DMS53 treated with DMSO at 0.1 percent for 48 hours (cell line): ENCODE measurements at regions not wholly inside any gene's neighbourhood (a gene's known extent, or its start where the extent isn't known, plus 50 kb on each side); places are given as distances from the start of the nearest gene placed in this dataset.
A peak's percentile ranks its signal among the peaks of the same experiment; 100 is the strongest.
"Not testable (repeated sequence)": the region's sequence is repeated elsewhere in the genome, so short reads cannot be mapped to it uniquely, and the experiment has no call there.

Source experiments
- DNase-seq: peaks from one replicate; lab custom pipeline; 2025; ENCODE audit not compliant: unreplicated experiment; lab: John Stamatoyannopoulos, UW

DNA sequence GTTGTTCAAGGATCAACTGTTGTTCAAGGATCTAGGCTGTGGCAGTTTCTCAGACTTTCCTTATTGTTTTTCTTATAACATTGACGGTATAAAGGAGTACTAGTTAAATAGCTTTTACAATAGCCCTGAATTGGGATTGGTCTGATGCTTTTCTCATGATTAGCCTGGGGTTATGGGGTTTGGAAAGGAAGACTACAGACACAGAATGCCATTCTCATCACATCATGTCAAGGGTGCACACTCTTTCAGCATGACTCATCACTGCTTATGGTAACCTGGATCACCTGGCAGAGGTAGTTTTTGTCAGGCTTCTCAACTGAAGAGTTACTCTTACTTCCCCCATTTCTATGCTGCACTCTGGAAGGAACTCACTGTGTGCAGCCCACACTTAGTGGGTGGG, 194.2 kb upstream of the NPSR1 start:
- peak; percentile 81 for DNase-seq

DNA sequence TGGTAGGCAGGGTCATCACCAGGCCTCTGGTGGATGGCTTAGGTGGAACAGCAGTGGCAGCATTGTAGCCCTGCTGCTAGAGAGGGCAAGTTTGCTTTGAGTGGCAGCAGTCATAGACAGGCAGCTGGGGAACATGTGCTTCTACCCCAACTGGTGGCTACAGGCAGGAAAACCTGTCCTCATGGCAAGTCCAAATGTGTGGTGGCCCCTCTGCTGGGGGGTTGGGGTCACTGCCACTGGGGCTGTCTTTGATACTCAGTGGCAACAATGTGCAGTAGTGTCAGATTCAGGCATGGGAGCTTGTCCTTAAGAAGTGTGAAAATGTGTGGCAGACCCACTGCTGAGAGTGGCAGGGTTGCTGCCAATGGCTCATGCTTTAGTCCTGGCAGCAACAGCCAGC, 186.2 kb upstream of the NPSR1 start:
- no peak for DNase-seq

DNA sequence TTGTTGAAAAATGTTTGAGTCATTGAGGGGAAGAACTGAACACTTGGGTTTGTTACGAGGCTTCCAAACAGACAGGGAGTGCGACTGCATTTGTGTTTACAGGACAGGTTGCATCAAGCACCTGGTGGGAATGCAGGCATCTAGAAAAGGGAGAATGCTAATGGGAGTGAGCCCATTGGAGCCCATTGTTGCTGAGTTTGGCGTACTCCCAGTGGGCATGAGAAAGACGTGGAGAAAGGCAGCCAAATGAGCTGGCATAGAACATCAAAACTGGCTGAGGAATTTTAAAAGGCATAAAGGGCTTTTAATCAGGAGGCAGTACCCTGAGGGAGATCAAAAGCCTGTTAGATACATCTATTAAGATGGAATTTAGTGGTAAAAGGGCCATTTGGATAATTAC, 171.6 kb upstream of the NPSR1 start:
- DNase-seq: no peak

DNA sequence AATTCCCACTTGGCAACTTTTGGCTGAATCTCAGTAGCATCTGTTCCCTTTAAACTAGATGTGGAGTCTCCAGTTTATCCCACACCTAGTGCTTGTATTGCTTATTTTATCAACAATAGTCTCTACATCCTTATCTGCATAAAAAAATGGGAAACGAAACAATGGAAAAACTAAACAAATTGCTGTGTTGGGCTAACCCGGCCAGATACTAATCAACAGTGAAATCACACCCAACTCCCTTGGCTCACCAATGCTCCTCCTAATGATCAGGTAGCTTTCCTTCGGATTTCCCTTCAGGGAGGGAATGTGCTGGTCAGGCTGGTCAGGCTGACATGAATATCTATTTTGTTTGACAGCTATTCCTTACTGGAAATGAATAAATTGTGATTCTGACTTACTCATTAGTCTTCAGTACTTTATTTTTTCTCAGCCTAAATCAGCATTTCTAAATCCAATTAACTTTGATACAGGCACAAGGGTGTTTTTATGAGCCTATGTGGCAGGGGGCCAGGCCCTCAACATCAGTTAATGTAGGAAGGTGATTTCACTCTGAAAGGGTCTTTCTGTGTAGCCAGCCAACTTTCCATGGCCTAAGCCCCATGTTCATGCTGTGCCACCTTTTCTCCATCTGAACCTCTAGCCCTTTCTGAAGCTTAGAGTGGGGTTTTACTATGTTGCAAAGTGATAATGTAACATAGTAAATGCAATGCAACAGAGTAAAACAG, 170.5 kb upstream of the NPSR1 start:
- no peak for DNase-seq

DNA sequence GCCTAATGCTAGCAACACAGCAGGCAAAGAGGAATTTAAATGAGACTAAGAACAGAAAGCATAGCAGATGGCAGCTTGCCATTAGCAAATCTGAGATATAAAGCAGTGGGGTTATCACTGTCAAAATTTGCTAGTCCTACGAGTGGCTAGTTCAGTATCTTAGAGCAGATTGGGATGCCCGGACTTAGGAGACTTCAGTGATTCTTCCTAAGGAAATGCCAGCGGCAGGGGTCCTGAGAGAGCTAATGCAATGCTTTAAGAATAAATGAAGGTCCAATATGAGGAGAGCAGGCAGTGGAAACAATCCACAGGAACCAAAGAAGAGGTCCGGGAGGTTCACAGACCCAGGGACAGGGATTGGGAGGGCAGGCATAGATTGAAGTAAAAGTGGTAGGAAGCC, 169.3 kb upstream of the NPSR1 start:
- no peak for DNase-seq

DNA sequence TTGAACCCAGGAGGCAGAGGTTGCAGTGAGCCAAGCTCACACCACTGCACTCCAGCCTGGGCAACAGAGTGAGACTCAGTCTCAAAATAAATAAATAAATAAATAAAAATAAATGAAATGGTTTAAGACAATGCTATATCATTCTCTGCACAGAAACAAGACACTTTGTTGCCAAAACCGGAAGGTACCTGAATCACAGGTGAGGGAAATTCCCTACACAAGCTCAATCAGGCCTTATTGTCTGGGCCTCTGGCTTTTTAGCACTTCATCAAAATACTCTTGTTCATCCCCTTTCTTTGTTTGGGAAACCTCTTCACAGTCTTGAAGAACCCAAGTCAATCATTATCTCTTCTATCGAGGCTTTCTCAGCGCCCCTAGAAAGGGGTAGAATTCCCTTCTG, 166.1 kb upstream of the NPSR1 start:
- DNase-seq: no peak

DNA sequence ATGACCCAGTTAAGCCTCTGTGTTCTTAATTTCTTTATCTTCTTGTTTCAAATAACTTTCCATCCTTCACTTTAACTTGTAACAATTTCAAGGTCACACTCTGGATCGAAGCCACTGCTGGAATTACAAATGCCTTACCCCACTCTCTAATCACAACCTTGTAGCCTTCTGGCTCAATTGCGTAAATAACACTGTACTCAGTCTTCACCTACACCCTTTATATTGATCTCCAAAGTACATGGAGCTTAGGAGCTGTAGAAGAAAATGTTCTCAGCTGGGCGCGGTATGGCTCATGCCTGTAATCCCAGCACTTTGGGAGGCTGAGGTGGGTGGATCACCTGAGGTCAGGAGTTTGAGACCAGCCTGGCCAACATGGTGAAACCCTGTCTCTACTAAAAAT, 164.3 kb upstream of the NPSR1 start:
- no peak for DNase-seq

DNA sequence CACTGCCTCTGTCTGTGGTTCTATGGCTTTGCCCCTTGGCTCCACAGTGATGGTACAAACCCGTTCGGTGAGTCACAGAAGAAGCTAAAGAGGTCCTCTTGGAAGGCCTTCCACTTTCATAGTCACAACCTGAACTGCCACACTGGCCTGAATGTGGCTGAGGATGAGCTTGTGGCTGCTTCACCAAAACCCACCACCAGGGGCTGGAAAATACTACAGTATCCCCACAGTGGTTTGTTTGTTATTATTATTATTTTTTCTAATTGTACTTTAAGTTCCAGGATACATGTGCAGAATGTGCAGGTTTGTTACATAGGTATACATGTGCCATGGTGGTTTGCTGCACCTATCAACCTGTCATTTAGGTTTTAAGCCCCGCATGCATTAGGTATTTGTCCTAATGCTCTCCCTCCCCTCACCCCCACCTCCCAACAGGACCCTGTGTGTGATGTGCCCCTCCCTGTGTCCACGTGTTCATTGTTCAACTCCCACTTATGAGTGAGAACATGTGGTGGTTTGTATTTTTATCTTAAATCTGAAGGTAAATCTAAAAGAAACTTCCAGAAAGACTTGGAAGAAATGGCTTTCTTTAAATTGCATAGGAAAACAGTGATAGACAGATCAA, 160.8 kb upstream of the NPSR1 start:
- no peak for DNase-seq

DNA sequence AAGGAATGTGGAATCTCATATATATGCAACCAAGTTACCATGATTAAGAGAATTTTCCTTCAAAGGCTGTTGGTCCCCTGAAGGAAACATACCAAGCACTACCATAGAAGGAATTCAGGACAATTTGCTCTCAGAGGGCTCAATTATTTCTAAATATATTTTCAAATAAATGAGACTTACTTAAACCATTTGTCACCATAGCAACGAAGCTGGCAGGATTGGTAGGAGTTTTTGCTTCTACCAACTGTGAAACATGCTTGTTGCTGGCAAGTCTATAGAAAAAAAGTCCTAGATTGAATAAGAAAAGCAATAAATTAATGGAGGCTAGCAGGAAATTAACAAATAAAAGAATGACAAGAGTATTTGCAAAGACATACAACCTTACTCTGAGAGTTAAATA, 156.9 kb upstream of the NPSR1 start:
- DNase-seq: no peak

DNA sequence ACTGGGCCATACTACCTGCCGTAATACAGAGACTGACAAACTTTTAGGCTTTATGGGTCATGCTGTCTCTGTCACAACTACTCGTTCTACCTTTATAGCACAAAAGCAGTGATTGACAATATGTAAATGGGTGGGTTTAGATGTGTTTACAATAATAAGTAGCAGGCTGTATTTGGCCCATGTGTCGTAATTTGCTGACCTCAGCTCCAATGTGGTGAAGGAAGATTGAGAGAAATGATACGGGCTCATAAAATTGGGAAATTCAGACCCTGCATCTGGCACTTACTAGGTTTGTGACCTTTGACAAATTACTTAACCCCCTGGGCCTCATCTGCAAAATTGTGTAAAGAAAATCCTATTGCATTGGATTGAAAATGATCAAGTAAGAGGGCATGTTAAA, 150.8 kb upstream of the NPSR1 start:
- DNase-seq: no peak

DNA sequence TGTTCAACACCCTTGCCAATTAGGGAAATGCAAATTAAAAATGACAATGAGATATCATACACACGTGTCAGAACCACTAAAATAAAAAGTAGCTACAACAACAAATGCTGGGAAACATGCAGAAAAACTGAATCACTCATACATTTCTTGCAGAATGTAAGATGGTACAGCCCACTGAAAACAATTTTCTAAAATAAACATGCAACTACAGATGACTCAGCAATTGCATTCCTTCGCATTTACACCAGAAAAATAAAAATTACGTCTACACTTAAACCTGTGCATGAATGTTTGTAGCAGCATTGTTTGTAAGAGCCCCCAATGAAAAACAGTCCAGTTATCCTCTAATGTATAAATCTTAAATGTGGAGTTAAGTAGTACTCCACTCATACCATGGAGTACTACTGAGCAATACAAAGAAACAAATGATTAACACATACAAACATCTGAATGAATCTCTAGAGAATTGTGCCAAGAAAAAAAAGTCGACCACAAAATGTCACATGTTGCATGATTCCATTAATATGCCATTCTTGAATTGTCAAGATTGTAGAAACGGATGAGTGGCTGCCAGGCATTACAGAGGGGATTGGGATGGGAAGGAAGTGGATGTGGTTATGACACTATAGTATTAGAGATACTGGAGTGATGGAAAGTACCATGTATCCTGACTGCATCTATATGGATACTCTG, 134.6 kb upstream of the NPSR1 start:
- no peak for DNase-seq

DNA sequence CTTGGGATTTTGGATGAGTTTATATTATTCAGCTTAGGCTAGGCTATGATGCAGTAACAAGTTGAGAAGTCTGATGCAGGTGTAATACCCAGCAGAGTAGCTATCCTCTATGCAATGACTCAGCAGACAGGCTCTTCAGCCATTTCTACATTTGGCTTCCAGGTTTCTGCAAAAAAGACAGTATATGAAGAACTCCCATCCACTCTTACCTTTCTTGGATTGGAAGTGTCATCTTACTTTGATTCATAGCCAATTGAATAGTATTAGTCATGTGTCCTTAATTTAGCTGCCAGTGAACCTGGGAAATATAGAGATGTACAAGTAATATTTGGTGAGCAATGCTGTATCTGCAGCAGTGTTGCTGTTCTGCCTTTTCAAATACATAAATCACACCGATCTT, 127.8 kb upstream of the NPSR1 start:
- peak; percentile 52 for DNase-seq

DNA sequence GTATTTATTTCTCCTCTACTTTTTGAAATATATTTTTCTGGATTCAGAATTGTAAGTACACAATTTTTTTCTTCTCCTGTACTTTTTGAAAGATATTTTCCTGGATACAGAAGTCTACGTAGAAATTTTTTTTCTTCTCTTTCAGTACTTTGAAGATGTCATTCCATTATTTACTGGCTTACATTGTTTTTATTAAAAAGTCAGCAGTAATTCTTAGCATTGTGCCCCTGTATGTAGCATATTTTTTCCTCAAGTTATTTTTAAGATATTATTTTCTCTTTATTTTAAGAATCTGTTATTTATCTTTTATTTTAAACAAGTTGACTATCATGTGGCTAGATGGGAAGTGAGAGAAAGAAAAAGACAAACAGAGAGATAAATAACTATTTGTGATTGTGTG, 119.0 kb upstream of the NPSR1 start:
- no peak for DNase-seq

DNA sequence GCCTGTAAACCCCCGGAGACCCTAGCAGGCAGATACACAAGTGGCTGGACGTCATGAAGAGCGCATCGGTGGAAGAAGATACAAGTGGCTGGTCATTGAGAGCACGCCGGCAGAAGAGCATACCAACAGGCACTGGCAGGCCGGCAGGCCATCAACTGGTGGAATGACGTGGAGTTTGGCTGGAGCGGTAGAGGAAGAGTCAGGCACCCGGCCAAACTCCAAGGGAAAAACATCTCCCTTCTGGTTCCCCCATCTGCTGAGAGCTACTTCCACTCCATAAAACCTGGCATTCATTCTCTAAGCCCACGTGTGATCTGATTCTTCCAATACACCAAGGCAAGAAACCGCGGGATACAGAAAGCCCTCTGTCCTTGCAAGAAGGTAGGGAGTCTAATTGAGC, 113.4 kb upstream of the NPSR1 start:
- no peak for DNase-seq

DNA sequence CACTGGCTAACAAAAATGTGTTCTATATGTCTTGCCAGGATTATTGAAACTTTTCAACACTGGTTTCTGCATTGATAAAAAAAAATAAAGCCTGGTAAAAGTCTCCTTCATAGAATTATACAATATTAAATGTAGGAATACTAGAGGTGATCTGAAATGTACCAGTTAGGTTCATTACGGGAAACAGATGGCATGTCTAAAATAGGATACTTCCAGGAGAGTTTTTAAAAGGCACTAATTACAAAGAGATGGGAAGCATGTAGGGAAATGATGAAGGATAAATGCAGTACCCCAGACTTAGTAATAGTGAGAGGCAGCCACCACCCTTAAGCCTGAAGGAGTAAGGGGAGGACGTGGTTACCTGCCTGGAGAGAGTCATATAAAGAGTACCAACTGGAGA, 107.0 kb upstream of the NPSR1 start:
- no peak for DNase-seq

DNA sequence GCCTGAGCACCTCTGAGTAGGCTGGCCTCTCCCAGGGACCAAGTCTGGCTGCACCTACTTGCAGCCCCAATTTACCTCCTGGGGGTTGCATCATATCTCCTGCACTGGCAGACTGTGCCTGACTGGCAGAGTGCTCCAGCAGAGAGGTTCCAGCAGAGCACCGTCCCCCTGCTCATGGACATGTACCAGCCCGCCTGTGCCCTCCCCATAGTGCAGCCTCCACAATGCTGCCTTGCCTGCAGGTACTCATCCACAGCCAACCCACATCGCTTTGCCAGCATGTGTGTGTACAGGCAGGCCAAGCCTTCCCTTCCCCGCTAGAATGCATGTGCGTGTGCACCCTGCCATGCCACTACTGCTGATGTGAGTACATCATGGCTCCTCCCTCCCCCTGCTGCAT, 105.5 kb upstream of the NPSR1 start:
- no peak for DNase-seq

DNA sequence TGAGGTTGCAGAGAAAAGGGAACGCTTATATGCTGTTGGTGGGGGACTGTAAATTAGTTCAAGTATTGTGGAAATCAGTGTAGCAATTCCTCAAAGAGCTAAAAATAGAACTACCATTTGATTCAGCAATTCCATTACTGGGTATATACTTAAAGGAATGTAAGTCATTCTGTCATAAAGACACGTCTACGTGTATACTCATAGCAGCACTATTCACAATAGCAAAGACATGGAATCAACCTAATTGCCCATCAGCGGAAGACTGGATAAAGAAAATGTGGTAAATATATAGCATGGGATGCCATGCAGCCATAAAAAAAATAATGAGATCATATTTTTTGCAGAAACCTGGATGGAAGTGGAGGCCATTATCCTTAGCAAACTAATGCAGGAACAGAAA, 100.0 kb upstream of the NPSR1 start:
- no peak for DNase-seq

DNA sequence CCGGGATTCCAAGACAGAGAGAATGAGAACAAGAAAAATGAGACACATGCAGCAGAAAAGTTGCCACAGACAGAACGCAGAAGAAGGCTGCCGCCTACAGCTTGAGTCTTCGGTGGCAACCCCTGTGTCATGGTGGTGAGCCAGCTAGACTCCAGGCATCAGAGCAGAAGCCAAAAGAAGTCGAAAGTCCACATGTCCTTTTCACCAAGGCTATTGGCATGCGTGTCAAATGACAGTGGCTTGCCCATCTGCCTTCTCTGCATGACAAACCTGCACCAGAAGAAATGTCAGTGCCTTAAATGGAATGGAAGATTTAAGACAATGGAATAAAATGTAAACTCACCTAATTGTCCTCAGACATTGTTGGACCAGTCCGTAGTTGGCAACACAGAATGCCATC, 93.9 kb upstream of the NPSR1 start:
- DNase-seq: no peak

DNA sequence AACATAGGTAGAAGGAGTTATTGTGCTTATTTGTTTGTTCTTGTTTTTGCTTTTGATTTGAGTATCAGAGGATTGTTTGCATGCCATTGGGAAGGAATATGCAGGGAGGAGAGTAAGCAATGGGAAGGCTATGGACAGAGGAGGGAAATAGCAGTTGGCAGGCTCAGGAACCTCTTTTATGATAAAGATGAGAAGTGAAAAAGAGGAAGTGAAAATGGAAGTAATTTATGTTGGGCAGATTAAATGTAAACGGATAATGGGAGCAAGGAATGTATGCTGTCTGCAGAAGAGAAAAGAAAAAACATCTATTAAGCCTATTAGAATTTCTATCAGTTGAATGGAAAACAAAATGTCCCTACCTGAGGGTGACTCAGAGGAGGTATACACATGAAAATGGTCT, 90.1 kb upstream of the NPSR1 start:
- no peak for DNase-seq

DNA sequence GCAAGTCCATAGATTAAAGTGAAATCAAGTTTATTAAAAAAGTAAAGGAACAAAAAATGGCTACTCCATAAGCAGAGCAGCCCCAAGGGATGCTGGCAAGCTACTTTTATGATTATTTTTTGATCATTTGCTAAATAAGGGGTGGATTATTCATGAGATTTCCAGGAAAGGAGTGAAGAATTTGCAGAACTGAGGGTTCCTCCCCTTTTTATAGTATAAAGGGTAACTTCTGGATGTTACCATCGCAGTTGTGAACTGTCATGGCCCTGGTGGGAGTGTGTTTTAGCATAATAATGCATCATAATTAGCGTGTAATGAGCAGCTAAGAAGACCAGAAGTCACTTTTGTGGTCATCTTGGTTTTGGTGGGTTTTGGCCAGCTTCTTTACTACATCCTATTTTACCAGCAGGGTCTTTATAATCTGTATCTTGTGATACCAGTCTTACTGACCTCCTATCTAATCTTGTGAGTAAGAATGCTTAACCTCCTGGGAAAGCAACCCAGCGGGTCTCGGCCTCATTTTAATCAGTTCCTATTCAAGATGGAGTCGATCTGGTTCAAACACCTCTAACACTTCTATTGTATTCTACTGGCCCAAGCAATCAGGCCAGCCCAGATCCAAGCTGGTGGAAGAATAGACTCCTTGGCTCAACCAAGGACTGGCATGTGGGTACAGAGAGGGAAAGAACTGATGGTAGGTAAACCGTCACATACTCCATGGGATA, 87.9 kb upstream of the NPSR1 start:
- no peak for DNase-seq

DNA sequence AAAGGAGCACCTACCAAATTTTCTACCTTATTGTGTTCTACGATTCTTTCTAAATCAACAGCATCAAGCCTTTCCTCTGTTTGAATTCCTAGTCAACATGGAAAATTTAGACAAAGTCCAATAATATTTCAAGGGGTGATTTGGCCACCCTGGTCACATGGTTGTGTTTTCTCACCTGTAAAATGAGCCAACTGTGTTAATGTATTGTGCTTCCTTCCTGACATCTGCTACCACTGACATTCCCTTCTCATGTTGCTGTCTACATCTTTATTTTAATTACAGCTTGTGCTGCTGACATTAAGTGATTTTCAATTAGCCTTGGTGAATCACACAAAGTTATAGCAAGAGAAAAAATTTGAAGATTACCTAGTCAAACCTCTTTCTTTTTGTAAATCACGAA, 83.0 kb upstream of the NPSR1 start:
- DNase-seq: no peak

DNA sequence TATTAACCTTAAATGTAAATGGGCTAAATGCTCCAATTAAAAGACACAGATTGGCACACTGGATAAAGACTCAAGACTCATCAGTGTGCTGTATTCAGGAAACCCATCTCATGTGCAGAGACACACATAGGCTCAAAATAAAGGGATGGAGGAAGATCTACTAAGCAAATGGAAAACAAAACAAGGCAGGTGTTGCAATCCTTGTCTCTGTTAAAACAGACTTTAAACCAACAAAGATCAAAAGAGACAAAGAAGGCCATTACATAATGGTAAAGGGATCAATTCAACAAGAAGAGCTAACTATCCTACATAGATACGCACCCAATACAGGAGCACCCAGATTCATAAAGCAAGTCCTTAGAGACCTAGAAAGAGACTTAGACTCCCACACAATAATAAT, 80.1 kb upstream of the NPSR1 start:
- DNase-seq: not testable (repeated sequence)
